ENCODE measurements at regions not wholly inside any gene's neighbourhood (a gene's known extent, or its start where the extent isn't known, plus 50 kb on each side); places are given as distances from the start of the nearest gene placed in this dataset.
A peak's percentile ranks its signal among the peaks of the same experiment; 100 is the strongest.

DNA sequence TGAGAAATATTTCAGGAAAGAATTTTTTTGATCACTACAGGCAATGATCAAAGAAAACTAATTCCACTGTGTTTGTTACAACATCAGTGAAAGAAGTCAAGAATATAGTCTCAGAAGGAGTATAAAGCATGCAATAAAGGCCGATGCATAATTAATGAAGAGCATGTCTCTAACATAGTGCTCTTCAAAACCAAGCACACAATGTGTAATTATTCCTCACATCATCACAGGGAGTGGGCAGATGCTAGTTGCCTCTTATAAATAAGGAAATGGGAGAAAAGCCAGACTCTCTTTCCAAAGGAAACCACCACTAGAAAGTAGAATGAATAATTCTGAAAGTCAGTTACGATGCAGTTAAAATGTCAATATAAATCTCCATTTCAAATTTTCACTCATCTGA is 220.1 kb downstream of the TEX36 start:
- DNase-seq (ENCODE audit: low read depth in 2 of 3, low spot score in 2 of 3) = no peak

DNA sequence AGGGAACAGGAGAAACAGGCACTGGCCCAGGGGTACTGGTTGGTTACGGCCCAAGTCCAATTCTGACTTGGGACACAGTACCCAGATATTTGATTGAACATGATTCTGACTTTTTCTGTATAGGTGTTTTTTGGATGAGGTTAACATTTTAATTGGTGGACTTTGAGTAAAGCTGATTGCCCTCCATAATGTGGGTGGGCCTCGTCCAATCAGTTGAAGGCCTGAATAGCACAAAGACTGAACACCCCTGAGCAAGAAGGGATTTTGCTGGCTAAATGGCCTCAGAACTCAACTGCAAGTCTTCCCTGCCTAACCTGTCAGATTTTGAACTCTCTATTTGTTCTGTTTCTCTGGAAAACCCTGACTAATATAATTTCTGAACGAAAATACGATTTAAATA is 222.6 kb downstream of the TEX36 start:
- no peak for DNase-seq (ENCODE audit: low read depth in 2 of 3, low spot score in 2 of 3)

DNA sequence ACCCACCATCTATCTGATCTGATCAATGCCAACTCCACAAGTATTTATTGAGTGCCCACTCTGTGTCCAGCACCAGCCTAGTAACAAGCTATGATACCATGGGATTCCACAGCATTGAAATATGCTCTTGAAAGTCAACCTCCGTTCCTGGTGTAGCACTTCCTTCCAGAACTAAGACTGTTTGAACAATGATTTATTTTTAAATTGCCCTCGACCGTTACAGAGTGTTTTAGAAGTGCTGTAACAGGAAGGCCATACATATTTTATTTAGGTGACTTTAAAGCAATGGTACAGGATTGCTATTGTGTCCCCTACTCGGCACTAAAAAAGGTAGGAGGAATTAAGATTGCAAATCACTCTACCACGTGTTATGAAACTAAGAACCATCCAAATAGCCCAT is 225.6 kb downstream of the TEX36 start:
- DNase-seq (ENCODE audit: low read depth in 2 of 3, low spot score in 2 of 3) = no peak

DNA sequence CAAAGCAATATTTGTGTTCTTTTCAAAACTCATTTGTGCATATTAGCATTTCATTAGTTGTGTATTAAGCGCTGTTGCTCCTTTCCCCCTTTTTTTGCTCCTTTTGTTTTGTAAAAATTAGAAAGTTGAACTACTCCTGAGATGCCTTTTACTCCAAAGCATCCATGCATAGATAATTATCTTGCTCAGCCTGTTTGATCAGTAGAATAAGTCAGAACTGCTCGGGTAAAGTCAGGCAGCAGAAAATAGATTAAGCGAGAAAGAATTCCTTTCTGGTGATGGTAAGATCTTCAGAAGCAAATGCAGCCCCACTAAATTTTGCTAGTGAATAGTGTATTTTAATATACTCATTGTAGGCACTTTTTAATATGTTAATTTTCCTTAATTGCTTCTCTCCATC is 227.1 kb downstream of the TEX36 start:
- DNase-seq (ENCODE audit: low read depth in 2 of 3, low spot score in 2 of 3) = no peak

DNA sequence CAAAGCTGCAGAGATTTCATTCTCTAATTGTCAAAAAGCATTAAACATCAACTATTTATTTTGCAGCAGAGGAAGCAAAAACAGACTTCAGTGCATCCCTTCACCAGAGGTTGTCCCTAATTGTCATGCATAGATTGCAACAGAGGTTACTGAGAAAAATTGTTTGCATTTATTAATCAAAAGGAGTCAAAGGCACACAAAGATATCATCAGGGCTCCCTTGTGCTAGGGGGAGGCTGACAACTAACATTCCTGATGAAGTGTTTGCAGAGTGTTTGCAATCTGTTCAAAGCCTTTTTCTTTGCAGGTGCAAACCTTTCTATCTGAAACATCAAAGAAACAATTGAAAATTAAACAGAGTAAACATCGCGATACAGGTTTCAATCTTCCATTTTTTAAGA is 227.5 kb downstream of the TEX36 start:
- no peak for DNase-seq (ENCODE audit: low read depth in 2 of 3, low spot score in 2 of 3)

DNA sequence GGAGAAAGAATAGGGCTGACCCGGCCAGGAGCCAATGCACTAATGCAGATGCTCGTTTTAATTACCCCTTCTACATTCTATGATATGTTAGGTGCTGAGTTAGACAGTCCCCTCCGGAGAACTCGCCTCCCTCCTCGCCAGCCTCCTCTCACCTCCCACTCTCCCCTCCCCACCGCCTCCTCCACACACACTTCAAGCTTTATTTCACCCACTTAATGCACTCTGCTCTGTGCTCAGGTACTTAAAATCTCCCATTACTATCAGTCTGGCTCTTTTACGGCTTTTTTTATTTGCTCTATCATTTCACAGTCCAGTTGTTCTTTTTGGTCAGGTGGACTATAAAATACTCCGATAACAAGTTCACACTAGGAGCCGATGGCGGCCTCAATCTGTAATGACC is 231.6 kb downstream of the TEX36 start:
- no peak for DNase-seq (ENCODE audit: low read depth in 2 of 3, low spot score in 2 of 3)

DNA sequence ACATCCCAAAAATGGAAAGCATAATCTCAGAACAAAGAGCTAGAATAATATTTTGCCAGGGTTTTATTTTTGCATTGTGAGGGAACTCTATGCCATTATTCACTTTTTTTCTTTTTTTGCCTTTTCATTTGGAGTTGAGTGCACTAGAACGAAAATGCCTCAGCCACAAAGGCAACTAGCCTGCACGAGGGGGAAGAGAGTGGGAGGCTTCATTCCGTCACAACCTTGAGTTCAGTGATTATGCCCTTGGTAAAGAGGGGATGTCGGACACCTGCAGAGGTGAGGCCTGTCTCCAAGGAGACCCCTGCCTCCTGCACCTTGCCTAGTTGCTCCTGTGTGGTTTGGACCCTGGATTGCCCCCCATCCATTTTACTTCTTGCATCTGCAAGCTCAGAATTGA is 232.7 kb downstream of the TEX36 start:
- DNase-seq (ENCODE audit: low read depth in 2 of 3, low spot score in 2 of 3) = no peak

DNA sequence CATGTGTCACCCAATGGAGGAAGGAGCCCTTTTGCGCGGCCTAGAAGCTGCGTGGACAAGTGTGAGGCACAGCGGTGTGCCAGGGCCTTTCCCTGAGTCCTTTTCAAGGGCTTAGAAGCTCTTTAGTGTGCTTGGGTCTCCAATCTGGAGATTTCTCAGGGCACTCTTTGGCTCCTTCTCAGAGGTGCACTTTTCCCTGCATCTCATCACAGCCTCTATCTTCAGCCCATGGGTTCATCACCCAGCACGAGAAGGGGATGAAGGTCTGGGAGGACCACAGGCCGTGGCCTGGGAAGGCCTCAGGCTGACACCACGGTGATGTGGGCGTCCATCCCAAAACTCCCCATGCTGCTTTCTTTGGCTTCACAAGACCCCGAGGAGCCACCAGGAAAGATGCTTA is 233.4 kb downstream of the TEX36 start:
- no peak for DNase-seq (ENCODE audit: low read depth in 2 of 3, low spot score in 2 of 3)

DNA sequence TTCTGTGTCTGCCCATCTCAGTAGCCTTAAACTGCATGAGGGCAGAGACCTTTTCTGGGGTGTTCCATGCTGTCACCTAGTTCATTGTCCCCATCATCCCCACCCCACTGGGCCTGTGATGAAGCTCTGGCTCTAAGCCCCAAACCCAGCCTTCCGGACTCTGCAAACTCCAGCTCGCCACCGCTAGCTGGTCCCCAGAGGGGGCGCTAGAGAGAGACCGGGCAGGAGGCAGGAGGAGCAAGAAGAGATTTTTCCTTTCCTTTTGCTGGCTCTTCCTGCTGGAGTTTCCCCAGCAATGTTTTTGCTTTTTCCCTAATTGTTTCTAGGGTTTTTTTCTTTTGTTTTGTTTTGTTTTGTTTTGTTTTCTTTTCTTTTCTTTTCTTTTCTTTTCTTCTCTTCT is 234.4 kb downstream of the TEX36 start:
- peak in 1 of 3 donors; percentile 7 for DNase-seq (ENCODE audit: low read depth in 2 of 3, low spot score in 2 of 3)

DNA sequence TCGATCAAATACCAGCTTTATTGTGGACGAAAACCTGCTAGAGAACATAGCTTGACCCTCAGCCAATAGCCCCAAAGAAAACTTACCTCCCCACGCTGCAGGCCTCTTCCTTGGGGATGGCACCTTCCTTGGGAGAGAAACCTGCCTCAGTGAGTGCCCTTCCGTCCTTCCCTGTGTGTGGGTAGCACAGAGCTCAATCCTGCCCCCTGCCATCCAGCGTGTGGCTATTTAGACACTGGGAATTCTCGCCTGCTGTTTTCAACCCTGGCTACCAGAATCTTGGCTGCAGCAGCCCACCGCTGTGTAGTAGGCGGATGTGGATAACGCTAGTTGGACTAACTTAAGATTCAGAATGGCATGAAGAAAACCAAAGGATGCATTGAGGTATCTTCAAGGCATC is 238.2 kb downstream of the TEX36 start:
- DNase-seq (ENCODE audit: low read depth in 2 of 3, low spot score in 2 of 3) = no peak

DNA sequence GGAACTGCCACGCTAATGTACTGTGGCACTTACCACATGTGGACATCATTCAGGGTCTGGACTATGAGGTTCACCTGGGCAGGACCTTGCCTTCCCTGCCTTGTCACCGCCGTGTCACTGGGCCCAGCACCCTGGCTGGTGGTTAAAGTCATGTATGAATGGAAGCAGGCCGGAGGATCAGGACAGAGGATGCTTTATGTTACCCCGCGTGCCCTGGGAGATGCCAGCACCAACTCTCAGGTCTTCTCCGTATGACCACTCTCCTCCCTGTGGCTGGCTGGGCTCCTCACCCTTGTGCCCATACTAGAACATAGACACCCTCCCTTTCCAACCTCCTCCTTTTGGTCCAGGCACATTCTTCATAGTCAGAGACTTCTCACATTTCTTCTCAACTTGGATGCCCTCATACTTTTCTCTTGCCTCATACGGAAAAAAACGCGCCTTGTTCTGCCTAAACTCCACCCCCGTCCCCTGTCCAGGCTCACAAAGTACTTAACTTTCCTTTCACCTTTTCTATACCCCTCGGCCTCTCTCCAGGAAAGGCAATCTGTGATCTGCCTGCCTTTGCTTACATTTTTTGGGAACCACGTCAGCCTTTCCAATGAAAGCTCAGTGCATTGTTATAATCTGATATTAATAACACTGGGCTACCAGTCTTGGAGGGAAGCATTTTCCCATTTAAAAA is 240.0 kb downstream of the TEX36 start:
- DNase-seq (ENCODE audit: low read depth in 2 of 3, low spot score in 2 of 3) = no peak

DNA sequence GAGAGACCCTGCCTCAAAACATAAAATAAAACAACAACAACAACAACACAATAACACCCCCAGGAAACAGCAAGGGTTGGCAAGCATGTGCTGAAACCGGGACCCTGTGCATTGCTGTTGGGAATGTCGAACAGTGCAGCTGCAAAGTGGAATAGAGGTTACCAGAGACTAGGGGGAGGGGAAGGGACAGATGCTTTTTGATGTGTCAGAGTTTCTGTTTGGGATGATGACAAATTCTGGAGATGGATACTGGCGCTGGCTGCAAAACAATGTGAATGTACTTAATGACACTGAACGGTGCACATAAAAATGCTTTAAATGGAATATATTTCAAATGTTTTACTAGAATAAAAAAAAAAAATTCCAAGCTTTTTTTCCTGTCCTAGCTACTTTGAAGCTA is 241.8 kb downstream of the TEX36 start:
- DNase-seq (ENCODE audit: low read depth in 2 of 3, low spot score in 2 of 3) = no peak

DNA sequence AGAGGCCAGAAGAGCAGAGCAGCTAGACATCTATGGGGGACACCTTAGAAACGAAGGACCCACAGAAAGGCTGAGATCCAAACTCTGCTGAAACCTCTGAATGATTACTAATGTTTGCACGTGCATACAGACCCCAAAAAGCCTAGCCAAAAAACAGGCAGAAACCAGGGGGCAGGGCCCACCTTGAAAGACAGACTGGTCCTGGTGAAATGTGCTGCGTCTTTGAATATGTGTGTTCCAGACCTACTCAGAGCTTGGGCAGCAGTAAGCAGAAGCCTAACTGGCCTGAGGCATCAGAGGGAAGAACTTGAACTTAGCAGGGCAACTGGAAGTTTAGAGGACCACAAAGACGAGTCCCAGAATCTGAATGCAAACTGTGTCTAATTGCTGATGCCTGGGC is 251.8 kb downstream of the TEX36 start:
- DNase-seq (ENCODE audit: low read depth in 2 of 3, low spot score in 2 of 3) = no peak

DNA sequence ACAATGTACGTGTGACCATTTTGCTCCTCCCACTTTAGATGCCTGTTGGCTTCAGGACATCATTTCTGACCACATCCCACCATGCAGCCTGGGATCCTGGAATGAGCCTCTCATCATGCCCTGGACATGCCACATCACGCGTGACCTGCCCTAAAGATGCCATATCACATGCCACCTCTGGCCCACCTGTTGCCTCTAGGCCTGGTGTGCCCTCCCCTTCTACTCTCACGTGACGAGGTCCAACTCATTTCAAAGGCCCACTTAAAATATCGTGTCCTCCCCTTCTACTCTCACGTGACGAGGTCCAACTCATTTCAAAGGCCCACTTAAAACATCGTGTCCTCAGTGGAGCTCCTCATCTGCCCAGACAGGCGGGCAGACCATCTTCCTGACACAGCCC is 254.9 kb downstream of the TEX36 start:
- DNase-seq (ENCODE audit: low read depth in 2 of 3, low spot score in 2 of 3) = no peak

DNA sequence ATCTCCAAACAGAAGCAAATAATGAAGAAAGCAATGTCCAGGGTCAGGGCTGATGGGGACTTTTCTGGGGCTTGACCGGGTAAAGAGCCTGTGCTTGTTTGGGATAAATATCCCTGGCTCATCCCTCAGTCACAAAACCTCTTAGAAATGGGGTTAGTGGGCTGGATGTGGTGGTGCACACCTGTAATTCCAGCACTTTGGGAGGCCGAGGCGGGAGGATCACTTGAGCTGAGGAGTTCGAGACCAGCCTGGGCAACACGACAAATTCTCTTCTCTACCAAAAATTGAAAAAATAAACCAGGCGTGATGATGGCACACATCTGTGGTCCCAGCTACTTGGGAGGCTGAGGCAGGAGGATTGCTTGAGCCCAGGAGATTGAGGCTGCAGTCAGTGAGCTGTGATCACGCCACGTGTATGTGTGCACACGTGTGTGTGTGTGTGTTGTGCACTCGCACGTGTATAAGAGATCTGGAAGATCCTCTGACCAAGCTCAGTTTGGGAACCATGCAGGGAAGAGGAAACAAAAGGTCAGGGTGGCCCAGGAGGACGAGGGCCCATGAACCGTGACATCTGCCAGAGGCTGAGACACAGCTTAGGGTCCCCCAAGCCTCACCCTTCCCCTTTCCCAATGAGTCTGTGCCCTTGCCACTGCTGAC is 258.6 kb downstream of the TEX36 start:
- DNase-seq (ENCODE audit: low read depth in 2 of 3, low spot score in 2 of 3) = no peak

DNA sequence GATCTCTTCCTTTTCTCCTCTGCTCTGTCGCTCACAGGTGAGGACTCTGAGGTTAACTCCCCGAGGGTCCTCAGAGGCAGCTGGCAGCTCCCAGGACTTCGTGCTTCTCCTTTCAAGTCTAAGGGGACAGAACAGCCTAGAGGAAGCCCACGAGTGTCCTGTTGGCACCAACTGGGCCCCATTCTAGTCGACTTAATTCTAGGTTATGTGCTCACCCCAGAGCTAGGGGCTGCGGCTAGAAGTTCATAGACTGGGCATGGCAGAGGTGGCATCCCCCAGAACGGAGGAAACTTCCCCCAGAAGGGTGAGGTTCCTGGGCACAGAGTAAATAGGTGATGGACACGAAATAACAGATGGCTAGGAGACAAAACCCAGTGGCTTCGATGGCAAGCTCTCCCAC is 259.4 kb downstream of the TEX36 start:
- DNase-seq (ENCODE audit: low read depth in 2 of 3, low spot score in 2 of 3) = no peak

DNA sequence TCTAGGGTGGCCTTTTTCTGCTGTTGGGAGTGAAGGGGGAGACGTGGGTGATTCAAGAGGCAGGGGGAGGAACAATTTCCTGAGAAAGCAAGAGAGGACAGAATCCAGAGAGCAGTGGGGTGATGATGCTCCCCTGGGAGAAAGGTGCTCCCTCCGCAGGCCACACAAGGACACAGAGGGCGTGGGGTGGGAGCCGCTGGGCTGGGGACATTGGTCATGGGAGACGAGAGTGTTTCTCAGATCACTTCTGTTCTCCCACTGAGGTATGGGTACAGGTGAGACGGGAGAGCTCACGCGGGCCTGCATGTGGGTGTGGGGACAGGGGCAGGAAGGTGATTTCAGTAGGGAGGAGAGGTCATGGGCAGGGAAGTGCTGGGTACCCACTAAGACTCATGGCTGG is 259.5 kb upstream of the CTBP2 start:
- DNase-seq (ENCODE audit: low read depth in 2 of 3, low spot score in 2 of 3) = no peak

DNA sequence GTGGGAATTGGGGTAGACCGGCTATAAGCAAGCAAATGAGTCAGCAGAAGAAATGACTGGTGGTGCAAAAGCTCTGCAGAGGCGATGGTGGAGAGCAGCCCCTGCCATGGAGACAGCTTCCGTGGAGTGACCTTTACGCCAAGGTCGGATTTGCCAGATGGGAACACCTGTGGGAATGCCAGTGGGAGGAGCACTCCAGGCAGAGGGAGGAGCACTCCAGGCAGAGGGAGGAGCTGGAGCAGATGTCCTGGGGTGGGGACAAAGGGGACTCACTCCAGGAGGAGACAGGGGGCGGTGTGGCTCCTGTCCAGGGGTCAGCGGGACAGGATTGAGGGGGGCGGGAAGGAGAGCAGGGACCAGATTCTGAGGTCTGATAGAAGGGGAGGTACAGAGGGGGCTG is 258.8 kb upstream of the CTBP2 start:
- no peak for DNase-seq (ENCODE audit: low read depth in 2 of 3, low spot score in 2 of 3)

DNA sequence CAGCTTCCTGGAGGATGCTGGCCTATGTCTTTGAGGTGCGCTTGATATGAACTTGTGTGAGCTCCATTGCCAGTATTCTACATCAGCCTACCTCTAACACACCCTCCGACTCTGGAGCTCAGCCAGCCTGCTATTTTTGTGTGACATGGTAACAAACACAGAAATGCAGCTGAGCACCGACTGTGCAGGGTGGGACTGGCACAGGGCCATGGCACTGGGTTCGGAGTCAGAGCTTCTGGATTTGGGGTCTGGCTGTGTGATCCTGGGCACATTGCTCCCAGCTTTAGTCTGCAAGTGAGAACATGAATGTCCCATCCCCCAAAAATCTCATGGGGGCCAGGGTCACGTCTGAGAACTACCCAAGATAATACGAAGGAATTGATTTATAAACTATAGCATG is 257.2 kb upstream of the CTBP2 start:
- no peak for DNase-seq (ENCODE audit: low read depth in 2 of 3, low spot score in 2 of 3)

DNA sequence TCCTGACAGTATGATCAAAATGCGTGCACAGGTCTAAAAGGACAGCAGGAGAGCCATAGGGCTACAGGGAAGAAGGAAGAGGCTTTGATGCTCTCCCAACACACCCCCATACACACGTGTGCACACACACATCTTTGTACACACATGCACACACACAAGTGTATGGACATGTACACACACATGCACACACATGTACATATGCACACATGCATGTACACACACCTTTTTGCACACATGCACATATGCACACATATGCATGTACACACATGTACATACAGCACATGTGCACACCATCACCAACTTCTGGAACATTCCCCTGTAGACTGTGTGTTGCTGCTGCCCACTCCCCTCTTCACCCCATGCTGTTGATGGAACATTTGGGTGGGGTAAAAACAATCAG is 255.6 kb upstream of the CTBP2 start:
- no peak for DNase-seq (ENCODE audit: low read depth in 2 of 3, low spot score in 2 of 3)

DNA sequence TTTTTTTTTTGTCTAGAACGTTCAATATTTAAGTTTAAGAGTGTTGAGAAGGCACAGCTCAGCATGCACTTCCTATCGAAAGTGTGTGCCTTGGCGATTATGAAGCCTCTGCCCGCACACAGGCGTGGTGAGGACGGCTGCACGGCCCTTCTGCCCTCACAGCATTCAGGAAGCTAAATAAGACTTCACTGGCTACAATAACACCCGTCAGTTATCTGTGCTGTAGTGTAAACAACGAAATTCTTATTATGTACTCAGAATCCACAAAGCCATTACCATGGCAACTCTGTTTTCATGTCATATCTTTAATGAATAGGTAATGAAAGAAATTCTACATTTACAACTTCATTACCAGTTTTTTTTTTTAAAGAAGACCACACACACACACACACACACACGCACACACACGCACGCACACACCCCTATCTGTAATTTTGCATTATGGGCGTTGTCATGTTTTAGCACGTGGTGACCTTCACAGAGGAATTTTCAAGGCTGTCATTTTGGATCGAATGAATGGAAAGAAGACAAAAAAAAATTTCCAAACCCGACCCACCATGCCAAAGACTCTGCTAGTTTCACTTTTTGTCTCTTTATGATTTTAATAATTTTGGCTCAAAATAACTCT is 254.8 kb upstream of the CTBP2 start:
- no peak for DNase-seq (ENCODE audit: low read depth in 2 of 3, low spot score in 2 of 3)

DNA sequence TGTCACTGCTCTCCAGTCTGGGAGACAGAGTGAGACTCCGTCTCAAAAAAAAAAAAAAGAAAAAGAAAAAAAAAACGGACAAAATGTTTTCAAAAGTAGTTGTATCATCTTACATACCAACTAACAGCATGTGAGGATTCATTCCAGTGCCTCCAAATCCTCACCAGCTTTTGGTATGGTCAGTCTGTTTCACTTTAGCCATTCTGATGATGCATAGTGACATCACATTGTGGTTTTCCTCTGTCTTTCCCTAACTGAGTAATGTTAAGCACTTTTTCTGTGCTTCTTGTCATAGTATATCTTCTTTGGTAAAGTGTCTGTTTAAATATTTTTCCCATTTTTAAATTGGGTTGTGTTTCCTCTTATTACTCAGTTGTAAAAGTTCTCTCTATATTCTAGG is 251.4 kb upstream of the CTBP2 start:
- DNase-seq (ENCODE audit: low read depth in 2 of 3, low spot score in 2 of 3) = no peak
